Right cardiac atrium (tissue), 5 donors: ENCODE measurements at regions not wholly inside any gene's neighbourhood (a gene's known extent, or its start where the extent isn't known, plus 50 kb on each side); places are given as distances from the start of the nearest gene placed in this dataset.

ENCODE experiments used
- ATAC-seq, 2 donors: fragments of 200-7000 bp; cut with Tn5 transposase; one replicate each; pipeline versions ENCODE4 v1.8.0 to v1.9.1; 2020; ENCODE audit warnings: moderate library complexity in 2 of 2, mild to moderate bottlenecking in 1 of 2
- DNase-seq, 3 donors: peaks; one replicate each; pipeline ENCODE4 v3.0.0-alpha.2; 2020
- H3K27ac ChIP-seq: one replicate; pipeline ENCODE4 v1.5.1; 2013; ENCODE audit warnings: mild to moderate bottlenecking, low read length, control low read depth, moderate library complexity
- H3K27me3 ChIP-seq: one replicate; pipeline ENCODE4 v1.6.1; 2013; ENCODE audit not compliant: control insufficient read depth, insufficient read depth
- H3K4me1 ChIP-seq: one replicate; pipeline ENCODE4 v1.6.1; 2013; ENCODE audit warnings: low read length; ENCODE audit not compliant: control insufficient read depth, insufficient read depth
- H3K4me3 ChIP-seq: one replicate; pipeline ENCODE4 v1.5.1; 2013; ENCODE audit warnings: low read length, control low read depth
- H3K9me3 ChIP-seq: one replicate; pipeline ENCODE4 v1.6.1; 2013; ENCODE audit warnings: low read length; ENCODE audit not compliant: control insufficient read depth
- WGBS: extraction: QIAGEN DNeasy Blood & Tissue Kit; methylation state at CpG from one replicate; pipeline ENCODE4 v1.1.7; 2013; 5-methylcytosine and 5-hydroxymethylcytosine counted together
- intact Hi-C, 4 donors: fragments of 100-400 bp; cut with DNase I; formaldehyde crosslinking; loops; one replicate each; pipeline versions ENCODE4 v1.11.0 to v1.14.0; 2022 to 2023
- donor health status: healthy with polysubstance abuse.
- donor health status: DM: no; HTN: yes; CAD: no.
- donor health status: DM: no; HTN: no; CAD: no.
- donor health status: DM: no; HTN: yes; CAD: no; lungs with severe emphysema.
- donor health status: DM: yes; HTN: yes; CAD: no.

DNA sequence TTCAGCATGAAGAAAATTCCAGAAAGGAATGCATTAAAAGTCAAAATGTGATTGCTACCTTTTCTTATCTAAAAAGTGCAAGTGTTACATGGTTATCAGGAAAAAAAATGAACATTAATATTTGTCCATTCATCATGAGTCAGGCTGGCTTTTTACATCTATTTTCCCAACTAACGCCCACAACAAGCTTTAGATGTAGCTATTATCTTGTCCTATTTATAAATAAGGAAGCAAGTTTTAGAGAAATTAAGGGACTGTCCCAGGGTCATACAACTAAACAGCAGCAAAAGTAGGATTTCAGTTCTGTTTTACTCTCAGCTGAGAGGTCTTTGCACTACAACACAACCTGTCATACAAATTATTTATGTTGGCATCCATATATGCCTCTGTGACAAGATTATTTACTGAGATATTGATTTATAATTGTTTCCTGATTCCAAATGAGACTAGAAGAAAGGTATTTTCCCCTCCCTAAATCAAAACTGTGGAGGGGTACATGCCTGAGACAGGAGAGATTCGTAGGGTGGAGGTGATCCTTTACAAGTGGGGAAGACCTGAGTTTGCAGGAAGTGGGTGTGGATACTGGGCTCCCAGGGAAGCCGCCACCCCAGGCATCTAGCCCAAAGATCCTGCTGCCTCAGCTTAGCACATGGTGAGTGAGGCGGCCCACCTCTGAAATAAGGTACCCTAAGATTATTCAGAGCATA, 57.2 kb upstream of the ARID5B start:
- no peak overlapping the region for H3K27ac ChIP-seq
- H3K4me1 ChIP-seq, result no peaks in the 10 kb centered on the region
- H3K4me3 ChIP-seq, result no peak overlapping the region
- DNase-seq (no peak), ATAC-seq (no peak)
- intact Hi-C loops, result no loop called here
- no peaks in the 10 kb centered on the region for H3K27me3 ChIP-seq
- 87% methylated on average over 4 of the region's 4 CpGs for WGBS
- H3K9me3 ChIP-seq, result no peaks in the 10 kb centered on the region

- no peak for ATAC-seq
- Histone ChIP-seq H3K4me1 (no peaks in the 10 kb centered on the region), H3K27ac (no peak overlapping the region), H3K27me3 (no peaks in the 10 kb centered on the region), H3K9me3 (no peaks in the 10 kb centered on the region), H3K4me3 (no peak overlapping the region)
- 94% methylated on average over 2 of the region's 2 CpGs for WGBS
- intact Hi-C loops, result no loop called here
- DNase-seq, result no peak
Measured at GRCh38 chr10:61845196-61845949, 56.1 kb upstream of the ARID5B start.

DNA sequence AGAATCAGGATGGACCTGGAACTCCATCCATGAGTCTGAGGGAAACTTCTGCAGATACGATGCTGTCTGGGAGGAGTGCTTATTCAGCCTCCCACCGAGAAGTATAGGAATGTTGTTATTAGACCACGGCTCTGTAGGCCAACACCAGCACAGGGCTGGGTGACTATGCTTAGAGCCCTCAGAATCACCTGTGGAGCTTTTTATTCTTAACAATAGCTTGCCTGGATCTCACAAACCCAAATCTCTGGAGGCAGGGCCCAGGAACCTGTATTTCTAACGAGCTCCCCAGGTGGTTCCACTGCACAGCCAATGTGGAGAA, 55.6 kb upstream of the ARID5B start:
- Histone ChIP-seq H3K4me3 (no peak overlapping the region), H3K27me3 (no peaks in the 10 kb centered on the region), H3K27ac (no peak overlapping the region), H3K4me1 (no peaks in the 10 kb centered on the region), H3K9me3 (no peaks in the 10 kb centered on the region)
- ATAC-seq (no peak), DNase-seq (no peak)
- 82% methylated on average over 4 of the region's 4 CpGs for WGBS
- intact Hi-C loops, result no loop called here

GRCh38 chr10:61846370-61847031, 55.0 kb upstream of the ARID5B start:
- Histone ChIP-seq H3K27ac (no peak overlapping the region), H3K9me3 (no peaks in the 10 kb centered on the region), H3K4me1 (no peaks in the 10 kb centered on the region), H3K27me3 (no peaks in the 10 kb centered on the region), H3K4me3 (no peak overlapping the region)
- intact Hi-C loops, result no loop called here
- WGBS, result 91% methylated on average over 5 of the region's 5 CpGs
- DNase-seq (no peak), ATAC-seq (no peak)

GRCh38 chr10:61847087-61847486, 54.4 kb upstream of the ARID5B start:
- no peak for ATAC-seq
- no peaks in the 10 kb centered on the region for H3K4me1 ChIP-seq

GRCh38 chr10:61847640-61848039, 53.9 kb upstream of the ARID5B start:
- WGBS, result 86% methylated on average over 2 of the region's 2 CpGs
- no peak for ATAC-seq

More at GRCh38 chr10:61847087-61847486, 54.4 kb upstream of the ARID5B start:
- Histone ChIP-seq H3K9me3 (no peaks in the 10 kb centered on the region), H3K27ac (no peak overlapping the region), H3K4me3 (no peak overlapping the region), H3K27me3 (no peaks in the 10 kb centered on the region)
- 45% methylated on average over 2 of the region's 2 CpGs for WGBS
- intact Hi-C loops, result no loop called here
- DNase-seq, result no peak

DNA sequence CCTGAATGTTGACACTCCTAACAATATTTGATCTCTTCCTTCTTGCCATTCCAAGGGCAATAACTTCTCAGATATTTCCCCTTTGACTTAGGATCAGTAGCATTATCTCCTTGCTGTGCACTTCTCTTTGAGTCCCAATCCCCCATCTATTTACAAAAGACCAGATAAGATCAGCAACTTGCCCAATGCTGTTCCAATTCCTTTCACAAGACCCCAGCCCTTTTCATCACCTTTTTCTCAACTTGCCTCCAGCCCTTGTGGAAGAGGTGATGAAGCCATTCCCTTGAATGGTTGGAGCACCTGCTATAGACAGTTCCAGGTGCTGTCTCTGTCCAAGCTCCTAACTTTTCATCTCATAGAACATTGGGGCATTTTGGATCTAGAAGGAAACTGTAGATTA, 51.1 kb upstream of the ARID5B start:
- DNase-seq (no peak), ATAC-seq (no peak)
- Histone ChIP-seq H3K4me1 (no peaks in the 10 kb centered on the region), H3K4me3 (no peak overlapping the region), H3K9me3 (no peaks in the 10 kb centered on the region), H3K27me3 (no peaks in the 10 kb centered on the region), H3K27ac (no peak overlapping the region)
- intact Hi-C loops, result no loop called here

More at GRCh38 chr10:61847640-61848039, 53.9 kb upstream of the ARID5B start:
- H3K4me1 ChIP-seq, result no peaks in the 10 kb centered on the region
- intact Hi-C loops, result no loop called here
- H3K27me3 ChIP-seq, result no peaks in the 10 kb centered on the region
- DNase-seq, result no peak
- H3K9me3 ChIP-seq, result no peaks in the 10 kb centered on the region
- no peak overlapping the region for H3K4me3 ChIP-seq
- no peak overlapping the region for H3K27ac ChIP-seq
